ENCODE measurements at regions not wholly inside any gene's neighbourhood (a gene's known extent, or its start where the extent isn't known, plus 50 kb on each side); places are given as distances from the start of the nearest gene placed in this dataset.

DNA sequence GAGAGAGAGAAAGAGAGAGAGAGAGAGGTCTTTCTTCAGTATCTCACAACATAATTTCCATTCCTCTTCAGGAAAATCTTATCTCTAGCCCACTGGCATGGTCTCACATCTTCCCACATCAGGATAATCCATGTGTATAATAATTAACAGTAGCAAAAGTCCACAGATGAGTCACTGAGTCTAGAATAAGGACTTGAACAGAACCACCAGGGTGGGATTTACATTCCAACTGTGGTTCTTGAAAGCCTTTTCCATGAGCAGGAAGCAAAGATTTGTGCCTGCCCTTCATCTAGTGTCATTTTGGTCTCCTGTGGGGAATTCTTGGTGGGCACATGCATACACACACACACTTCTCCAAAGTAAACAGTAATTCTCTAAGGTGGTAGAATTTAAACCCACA lies 107.1 kb upstream of the TCF4 start:
- CTCF ChIA-PET, result no interaction called here
- H3K4me1 ChIP-seq (ENCODE audit: control insufficient read depth, insufficient read depth, low read length), result no peaks in the 10 kb centered on the region; the same call in 1 of the 2 replicates
- no peaks in the 10 kb centered on the region for H3K9me3 ChIP-seq (ENCODE audit: control insufficient read depth, insufficient read depth, low read depth, low read length)
- no peaks in the 10 kb centered on the region for H3K36me3 ChIP-seq (ENCODE audit: control insufficient read depth in 2 of 2, insufficient read depth in 1 of 2, low read length in 2 of 2)
- no peak overlapping the region for H3K27ac ChIP-seq (ENCODE audit: extremely low read depth, low read depth, low read length)
- H3K4me3 ChIP-seq (ENCODE audit: low read depth, low read length), result no peak overlapping the region
- POLR2A ChIA-PET, result no interaction called here
- TF ChIP-seq ZNF571 (tag by site-specific recombination; IDR thresholded peaks at IDR 0.05), result no peak
- TF ChIP-seq ZFHX2 (tag by site-specific recombination; conservative IDR thresholded peaks at IDR 0.05), result no peak
- 0 out of 2 replicates have a peak, but pooled peaks have one; percentile 27 for TF ChIP-seq ZNF596 (tag by site-specific recombination; IDR thresholded peaks at IDR 0.05)

GRCh38 chr18:55694291-55694690 lies 106.3 kb upstream of the TCF4 start:
- no peaks in the 10 kb centered on the region; the same call in 1 of the 2 replicates for H3K4me1 ChIP-seq (ENCODE audit: control insufficient read depth, insufficient read depth, low read length)
- CTCF ChIA-PET, result interaction anchor here (0.6 kb wide), 1 partner anchor 854 kb away, joined by 3 read pairs; no protein-coding TSS in a partner anchor
- H3K27ac ChIP-seq (ENCODE audit: extremely low read depth, low read depth, low read length), result no peak overlapping the region
- no peak overlapping the region for H3K4me3 ChIP-seq (ENCODE audit: low read depth, low read length)
- POLR2A ChIA-PET, result no interaction called here
- no peaks in the 10 kb centered on the region for H3K9me3 ChIP-seq (ENCODE audit: control insufficient read depth, insufficient read depth, low read depth, low read length)
- no peaks in the 10 kb centered on the region for H3K36me3 ChIP-seq (ENCODE audit: control insufficient read depth in 2 of 2, insufficient read depth in 1 of 2, low read length in 2 of 2)
- TF ChIP-seq ZNF830 (tag by site-specific recombination; IDR thresholded peaks at IDR 0.05; ENCODE audit: low read depth), result no peak
- TF ChIP-seq ZNF426 (tag by site-specific recombination; IDR thresholded peaks at IDR 0.05), result no peak
- TF ChIP-seq ZBTB7A (tag by site-specific recombination; IDR thresholded peaks at IDR 0.05; ENCODE audit: low read depth), result no peak
- TF ChIP-seq FEZF1 (tag by site-specific recombination; IDR thresholded peaks at IDR 0.05), result no peak
- TF ChIP-seq ZNF624 (tag by site-specific recombination; IDR thresholded peaks at IDR 0.05), result no peak
- no peak for TF ChIP-seq ZFP69B (tag by site-specific recombination; IDR thresholded peaks at IDR 0.05)
- TF ChIP-seq ZNF501 (tag by site-specific recombination; IDR thresholded peaks at IDR 0.05), result no peak
- no peak for TF ChIP-seq ZNF76 (tag by site-specific recombination; IDR thresholded peaks at IDR 0.05; ENCODE audit: borderline replicate concordance, low read depth)
- TF ChIP-seq ZNF747 (tag by site-specific recombination; IDR thresholded peaks at IDR 0.05), result no peak
- TF ChIP-seq ZFP41 (tag by site-specific recombination; IDR thresholded peaks at IDR 0.05; ENCODE audit: borderline replicate concordance), result no peak
- TF ChIP-seq, protein P1, sequence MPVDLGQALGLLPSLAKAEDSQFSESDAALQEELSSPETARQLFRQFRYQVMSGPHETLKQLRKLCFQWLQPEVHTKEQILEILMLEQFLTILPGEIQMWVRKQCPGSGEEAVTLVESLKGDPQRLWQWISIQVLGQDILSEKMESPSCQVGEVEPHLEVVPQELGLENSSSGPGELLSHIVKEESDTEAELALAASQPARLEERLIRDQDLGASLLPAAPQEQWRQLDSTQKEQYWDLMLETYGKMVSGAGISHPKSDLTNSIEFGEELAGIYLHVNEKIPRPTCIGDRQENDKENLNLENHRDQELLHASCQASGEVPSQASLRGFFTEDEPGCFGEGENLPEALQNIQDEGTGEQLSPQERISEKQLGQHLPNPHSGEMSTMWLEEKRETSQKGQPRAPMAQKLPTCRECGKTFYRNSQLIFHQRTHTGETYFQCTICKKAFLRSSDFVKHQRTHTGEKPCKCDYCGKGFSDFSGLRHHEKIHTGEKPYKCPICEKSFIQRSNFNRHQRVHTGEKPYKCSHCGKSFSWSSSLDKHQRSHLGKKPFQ (tag by site-specific recombination; IDR thresholded peaks at IDR 0.05), result no peak
- TF ChIP-seq ZNF777 (tag by site-specific recombination; IDR thresholded peaks at IDR 0.05; ENCODE audit: borderline replicate concordance), result no peak
- no peak for TF ChIP-seq ZNF214 (tag by site-specific recombination; IDR thresholded peaks at IDR 0.05; ENCODE audit: borderline replicate concordance)
- TF ChIP-seq ZNF10 (tag by site-specific recombination; IDR thresholded peaks at IDR 0.05), result no peak
- TF ChIP-seq YY1 (tag by site-specific recombination; IDR thresholded peaks at IDR 0.05), result no peak
- TF ChIP-seq, protein P2, sequence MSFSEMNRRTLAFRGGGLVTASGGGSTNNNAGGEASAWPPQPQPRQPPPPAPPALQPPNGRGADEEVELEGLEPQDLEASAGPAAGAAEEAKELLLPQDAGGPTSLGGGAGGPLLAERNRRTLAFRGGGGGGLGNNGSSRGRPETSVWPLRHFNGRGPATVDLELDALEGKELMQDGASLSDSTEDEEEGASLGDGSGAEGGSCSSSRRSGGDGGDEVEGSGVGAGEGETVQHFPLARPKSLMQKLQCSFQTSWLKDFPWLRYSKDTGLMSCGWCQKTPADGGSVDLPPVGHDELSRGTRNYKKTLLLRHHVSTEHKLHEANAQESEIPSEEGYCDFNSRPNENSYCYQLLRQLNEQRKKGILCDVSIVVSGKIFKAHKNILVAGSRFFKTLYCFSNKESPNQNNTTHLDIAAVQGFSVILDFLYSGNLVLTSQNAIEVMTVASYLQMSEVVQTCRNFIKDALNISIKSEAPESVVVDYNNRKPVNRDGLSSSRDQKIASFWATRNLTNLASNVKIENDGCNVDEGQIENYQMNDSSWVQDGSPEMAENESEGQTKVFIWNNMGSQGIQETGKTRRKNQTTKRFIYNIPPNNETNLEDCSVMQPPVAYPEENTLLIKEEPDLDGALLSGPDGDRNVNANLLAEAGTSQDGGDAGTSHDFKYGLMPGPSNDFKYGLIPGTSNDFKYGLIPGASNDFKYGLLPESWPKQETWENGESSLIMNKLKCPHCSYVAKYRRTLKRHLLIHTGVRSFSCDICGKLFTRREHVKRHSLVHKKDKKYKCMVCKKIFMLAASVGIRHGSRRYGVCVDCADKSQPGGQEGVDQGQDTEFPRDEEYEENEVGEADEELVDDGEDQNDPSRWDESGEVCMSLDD (tag by site-specific recombination; IDR thresholded peaks at IDR 0.05), result no peak
- TF ChIP-seq ZNF521 (tag by site-specific recombination; IDR thresholded peaks at IDR 0.05), result no peak
